ENCODE measurements at regions not wholly inside any gene's neighbourhood (a gene's known extent, or its start where the extent isn't known, plus 50 kb on each side); places are given as distances from the start of the nearest gene placed in this dataset.

- DNase-seq = no peak
Observed at GRCh38 chr5:71872311-71872864, 153.3 kb downstream of the CARTPT start.

- DNase-seq = no peak
Observed at GRCh38 chr5:71873191-71873591, 154.1 kb downstream of the CARTPT start.

GRCh38 chr5:71874521-71874920 is 155.4 kb downstream of the CARTPT start:
- DNase-seq = no peak

GRCh38 chr5:71877511-71877910 is 158.4 kb downstream of the CARTPT start:
- no peak for DNase-seq

- DNase-seq = no peak
Observed at GRCh38 chr5:71880536-71880935, 161.5 kb downstream of the CARTPT start.

GRCh38 chr5:71882826-71883741 is 164.0 kb downstream of the CARTPT start:
- no peak for DNase-seq

- DNase-seq = no peak
Observed at GRCh38 chr5:71883742-71884103, 164.6 kb downstream of the CARTPT start.

GRCh38 chr5:71884926-71885325 is 165.9 kb downstream of the CARTPT start:
- DNase-seq = no peak

- no peak for DNase-seq
Observed at GRCh38 chr5:71886406-71886805, 167.3 kb downstream of the CARTPT start.

GRCh38 chr5:71887680-71888079 is 168.6 kb downstream of the CARTPT start:
- peak; percentile 71 for DNase-seq

GRCh38 chr5:71891406-71891805 is 172.3 kb downstream of the CARTPT start:
- no peak for DNase-seq

GRCh38 chr5:71891856-71892255 is 172.8 kb downstream of the CARTPT start:
- no peak for DNase-seq

- no peak for DNase-seq
Observed at GRCh38 chr5:71892641-71893365, 173.7 kb downstream of the CARTPT start.

GRCh38 chr5:71893451-71893850 is 174.4 kb downstream of the CARTPT start:
- no peak for DNase-seq

GRCh38 chr5:71894091-71894490 is 175.0 kb downstream of the CARTPT start:
- DNase-seq = no peak

GRCh38 chr5:71895546-71895945 is 176.5 kb downstream of the CARTPT start:
- DNase-seq = no peak

- DNase-seq = no peak
Observed at GRCh38 chr5:71899865-71900342, 180.8 kb downstream of the CARTPT start.

GRCh38 chr5:71903808-71904207 is 184.7 kb downstream of the CARTPT start:
- DNase-seq = no peak

GRCh38 chr5:71904852-71905251 is 185.8 kb downstream of the CARTPT start:
- no peak for DNase-seq

GRCh38 chr5:71905834-71906711 is 187.0 kb downstream of the CARTPT start:
- no peak for DNase-seq

- DNase-seq = no peak
Observed at GRCh38 chr5:71907001-71907588, 188.0 kb downstream of the CARTPT start.

- no peak for DNase-seq
Observed at GRCh38 chr5:71907608-71908145, 188.6 kb downstream of the CARTPT start.

Data from hematopoietic multipotent progenitor cell treated with erythropoietin and hydrocortisone succinate and interleukin-3 and kit ligand, for 8 days (in vitro differentiated cells).